EH (cell line): ENCODE measurements at regions not wholly inside any gene's neighbourhood (a gene's known extent, or its start where the extent isn't known, plus 50 kb on each side); places are given as distances from the start of the nearest gene placed in this dataset.
A peak's percentile ranks its signal among the peaks of the same experiment; 100 is the strongest.
"Not testable (repeated sequence)": the region's sequence is repeated elsewhere in the genome, so short reads cannot be mapped to it uniquely, and the experiment has no call there.

Experiments
- DNase-seq: peaks from one replicate; pipeline ENCODE4 v3.0.0-alpha.2; 2015; ENCODE audit warnings: low read depth

DNA sequence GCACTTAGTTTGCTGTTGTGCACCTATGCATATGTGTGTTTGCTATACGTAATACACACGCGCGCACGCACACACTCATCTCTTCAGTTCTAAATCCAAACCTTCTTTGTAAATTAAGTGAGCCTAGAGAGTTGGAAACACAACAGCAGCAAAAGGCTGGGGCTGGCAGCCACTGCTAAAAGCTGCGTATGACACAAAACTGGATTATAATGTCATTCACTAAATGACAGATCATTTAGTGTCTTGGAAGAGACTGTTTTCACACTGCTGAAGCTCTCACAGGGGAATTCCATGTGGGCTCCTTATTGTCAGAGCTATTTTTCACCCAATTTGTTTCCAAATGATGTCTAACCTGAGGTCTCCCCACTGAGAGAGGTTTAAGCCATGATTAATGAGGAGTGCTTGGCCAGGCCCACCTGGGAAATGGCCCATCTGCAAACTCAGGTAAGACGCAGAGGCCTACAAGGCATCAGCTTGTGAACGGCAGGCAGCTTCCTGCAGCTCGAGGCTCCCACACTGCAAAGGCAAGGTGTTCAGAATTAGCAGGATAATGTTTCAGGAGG lies 94.2 kb downstream of the OLIG3 start:
- no peak for DNase-seq

DNA sequence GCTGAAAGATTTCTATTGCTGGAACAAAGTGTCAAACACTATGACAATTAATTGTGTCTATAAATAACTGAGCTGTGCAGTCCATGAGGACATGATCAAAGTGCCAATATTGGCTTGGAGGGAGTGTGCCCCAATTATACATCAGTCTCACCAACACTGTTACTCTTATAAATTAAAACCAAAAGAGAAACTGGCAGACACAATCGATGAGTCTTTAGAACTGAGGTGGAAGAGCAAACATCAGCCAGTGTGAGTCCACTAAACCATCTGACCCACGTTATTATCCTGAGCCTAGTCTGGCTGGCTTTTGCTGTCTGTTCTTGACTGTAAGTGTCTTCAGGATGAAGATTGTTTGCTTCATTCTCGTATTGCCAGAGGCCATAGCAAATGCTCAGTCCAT lies 98.9 kb downstream of the OLIG3 start:
- no peak for DNase-seq

DNA sequence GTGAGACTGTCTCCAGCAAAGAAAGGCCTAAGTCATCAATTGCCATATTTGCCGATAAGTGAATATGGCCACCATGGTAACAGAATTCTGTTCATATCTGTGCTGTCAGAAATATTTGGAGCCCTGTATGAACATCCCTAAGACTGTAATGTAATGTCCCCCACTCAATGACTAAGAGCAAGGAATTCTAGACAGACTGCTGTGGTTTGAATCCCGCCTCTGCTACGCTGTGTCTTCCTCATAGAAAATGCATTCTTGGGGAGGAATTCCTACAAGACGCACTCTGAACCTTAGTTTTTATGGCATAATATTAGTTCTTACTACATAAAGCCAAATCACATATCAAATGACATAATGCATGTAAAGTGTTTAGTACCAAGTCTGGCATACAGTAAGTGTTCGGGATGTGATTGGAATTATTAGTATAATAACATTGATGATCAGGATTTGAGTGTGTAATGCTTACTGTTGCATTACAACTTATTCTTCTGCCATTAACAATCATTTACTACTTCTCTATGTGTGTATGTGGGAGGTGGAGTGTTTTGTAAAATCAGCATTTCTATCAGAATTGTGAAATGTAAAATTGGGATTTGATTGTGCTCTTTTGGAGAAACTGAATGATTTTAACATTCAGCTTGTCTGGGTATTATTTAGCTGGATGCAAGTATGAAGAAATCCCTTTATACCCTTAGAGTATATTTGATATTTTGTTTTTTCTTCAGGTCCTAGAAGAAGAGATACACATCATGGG lies 103.0 kb downstream of the OLIG3 start:
- no peak for DNase-seq

DNA sequence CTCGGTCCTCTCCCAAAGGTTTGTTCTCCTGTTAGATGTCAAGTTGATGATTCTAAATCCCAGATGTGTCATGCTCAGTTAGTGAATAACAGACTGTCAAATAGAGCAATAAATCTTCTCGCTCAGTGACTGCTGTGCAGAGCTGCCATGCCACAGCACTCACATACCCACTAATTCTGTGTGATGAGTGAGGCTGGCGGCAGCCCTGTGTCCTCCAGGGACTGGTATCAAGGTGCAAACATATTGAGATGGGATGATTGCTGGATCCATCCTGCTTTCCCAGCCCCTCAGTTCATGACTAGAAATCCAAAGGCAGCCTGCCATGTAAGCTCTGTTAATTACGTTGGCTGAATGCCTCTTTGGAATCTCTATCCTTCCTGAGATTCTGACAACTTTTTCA lies 103.9 kb downstream of the OLIG3 start:
- no peak for DNase-seq

DNA sequence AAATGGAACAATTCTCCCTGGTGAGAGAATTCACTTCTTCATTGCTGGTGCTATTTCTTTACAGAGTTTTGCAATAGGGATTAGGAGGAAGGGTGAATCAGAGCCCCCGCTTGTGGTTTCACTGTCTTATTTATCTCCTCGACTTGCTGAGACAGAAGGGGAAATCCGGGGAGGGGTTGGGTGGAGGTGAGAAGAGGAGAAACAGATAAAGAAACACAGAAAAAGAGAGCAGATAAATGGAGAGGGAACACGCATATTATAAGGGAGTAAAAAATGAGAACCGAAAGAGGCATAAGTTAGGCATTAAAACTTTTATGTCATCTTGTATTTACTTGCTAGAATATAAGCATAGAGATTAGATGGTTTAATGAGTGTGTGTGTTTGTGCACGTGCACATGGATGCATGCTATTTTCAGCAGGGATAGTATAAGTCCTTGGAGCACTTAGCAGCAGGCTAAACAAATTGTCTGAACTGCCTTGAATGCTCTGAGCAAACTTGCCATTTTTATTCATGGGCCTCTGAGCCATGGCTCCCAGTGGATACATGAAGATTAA lies 105.0 kb downstream of the OLIG3 start:
- no peak for DNase-seq

DNA sequence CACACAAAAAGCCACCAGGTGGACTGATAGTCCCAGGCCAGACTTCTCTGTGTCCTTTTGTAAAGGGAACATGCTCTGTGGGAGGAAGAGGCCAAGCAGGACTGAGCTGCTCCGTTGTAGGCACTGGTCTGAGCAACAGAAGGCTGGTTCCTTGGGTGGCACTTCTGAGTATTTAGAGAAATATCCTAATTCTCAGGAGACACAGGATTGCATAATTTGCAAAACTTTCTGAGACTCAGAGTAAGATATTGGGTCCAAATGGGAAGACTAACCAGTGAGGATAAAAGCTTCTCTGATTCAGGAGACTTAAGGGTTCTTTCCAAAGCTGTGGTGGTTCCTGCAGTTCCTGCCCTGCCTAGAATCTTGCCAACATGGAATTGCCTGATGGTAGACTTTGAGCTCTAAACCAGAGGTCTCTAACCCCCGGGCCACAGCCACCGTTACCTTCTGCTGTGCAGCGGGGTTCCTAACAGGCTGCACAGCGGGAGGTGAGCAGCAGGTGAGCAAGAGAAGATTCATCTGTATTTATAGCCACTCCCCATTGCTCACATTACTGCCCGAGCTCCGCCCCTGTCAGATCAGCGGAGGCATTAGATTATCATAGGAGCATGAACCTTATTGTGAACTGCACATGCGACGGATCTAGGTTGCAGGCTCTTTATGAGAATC lies 107.0 kb downstream of the OLIG3 start:
- no peak for DNase-seq

DNA sequence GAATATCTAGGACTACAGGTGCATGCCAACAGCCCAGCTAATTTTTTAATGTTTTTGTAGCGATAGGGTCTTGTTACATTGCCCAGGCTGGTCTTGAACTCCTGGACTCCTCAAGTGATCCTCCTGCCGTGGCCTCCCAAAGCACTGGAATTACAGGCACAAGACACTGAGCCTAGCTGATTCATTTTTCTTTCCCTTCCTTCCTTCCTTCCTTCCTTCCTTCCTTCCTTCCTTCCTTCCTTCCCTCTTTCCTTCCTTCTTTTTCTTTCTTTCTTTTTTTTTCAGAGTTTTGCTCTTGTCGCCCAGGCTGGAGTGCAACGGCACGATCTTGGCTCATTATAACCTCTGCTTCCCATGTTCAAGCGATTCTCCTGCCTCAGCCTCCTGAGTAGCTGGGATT lies 110.9 kb downstream of the OLIG3 start:
- DNase-seq = not testable (repeated sequence)

DNA sequence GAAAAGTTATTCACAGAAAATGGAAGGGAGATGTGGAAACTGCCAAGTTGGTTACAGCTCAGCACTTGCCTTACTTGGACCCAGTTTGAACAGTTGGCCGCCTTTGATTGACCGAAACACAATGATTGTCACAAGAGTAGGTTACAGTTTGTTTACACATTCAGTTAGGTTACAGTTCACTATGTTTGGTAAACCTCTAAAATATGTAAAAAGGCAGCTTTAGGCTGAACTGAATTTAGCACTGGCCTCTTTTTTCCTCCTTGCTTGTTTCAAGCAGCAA lies 116.2 kb downstream of the OLIG3 start:
- no peak for DNase-seq

DNA sequence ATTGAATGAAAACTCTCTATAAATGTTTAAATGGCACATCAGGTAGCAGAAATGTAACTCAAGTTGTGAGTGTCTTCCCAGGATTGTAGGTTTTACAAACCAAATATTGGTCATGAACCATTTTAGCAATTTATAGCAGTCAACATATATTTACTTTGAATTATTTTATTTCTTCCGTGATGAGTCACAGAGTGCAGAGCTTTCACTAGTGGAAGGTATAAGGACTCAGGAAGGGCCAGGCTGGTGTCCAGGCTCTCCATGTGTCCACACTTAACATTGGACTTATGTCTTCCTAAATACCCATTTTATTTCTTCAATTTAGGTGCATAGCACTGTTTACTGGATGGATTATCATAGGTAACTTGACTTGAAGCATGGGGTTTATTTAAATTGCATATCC lies 120.9 kb downstream of the OLIG3 start:
- no peak for DNase-seq

DNA sequence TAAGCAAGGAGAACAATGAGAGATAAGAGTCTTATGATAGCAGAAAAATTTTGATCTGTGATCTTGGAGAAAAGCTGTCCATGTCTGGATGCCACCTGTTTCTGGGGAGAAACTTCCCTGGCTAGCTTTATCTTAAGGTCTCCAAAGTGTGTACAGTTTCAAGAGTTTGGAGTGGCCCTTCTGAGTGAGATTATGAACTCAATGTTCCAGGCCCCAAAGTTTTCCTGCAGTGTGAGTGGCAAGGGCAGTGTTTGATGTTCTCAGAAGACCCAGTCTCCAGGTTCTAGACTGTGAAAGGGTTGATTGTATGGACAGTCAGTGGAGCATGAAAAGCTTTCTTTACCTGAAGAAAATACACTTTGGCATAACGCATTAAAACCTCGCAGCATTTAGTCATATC lies 121.7 kb downstream of the OLIG3 start:
- DNase-seq = no peak

DNA sequence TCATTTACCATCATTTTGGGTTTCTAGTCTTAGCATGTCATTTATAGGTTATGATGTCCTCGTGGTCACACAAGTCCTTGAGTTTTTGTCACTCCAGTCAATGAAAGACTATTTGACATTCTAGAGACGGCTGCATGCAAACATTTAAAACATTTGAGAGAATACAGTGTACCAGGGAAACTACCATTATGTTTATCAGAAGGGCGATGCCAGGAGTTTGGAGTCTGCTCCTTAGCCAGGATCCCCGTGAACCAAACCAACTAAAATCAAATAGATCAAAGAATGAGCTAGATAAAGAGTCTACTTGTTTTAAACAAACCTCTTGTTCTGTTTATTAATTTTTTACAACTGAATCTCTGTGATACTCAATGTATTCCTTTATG lies 122.6 kb downstream of the OLIG3 start:
- DNase-seq = no peak

DNA sequence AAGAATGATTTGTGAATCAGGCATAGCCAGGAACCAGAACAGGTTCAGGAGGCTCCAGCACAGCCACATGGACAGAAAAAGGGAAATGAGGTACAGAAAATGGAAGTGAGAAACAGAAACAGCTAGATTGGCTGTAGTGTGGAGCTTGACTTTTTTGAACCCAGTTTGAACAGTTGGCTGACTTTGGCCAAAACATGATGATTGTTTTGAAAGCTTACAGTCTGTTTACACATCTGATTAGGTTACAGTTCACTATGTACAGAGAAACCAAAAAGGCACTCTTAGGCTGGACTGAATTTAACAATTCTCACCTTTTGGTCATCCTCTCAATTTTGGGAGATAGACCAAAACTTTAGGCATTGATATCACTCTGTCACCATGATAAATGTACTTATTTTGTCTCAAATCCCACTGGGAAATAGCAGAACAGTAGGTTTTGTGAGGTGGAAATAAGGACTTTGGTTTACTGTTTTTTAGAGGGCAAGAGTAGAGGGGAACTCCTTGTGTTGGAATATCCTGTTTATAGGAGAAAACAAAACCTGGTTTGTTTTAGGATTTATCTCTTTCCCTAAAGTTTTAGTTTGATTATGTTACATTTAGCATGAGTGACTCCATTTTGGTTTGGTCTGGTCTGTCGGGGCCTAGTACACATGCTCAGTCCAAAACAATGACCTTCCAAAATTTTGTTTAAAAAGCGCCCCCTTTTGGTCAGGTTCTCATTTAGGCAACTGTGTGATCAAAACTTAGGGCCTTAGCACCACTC lies 123.1 kb downstream of the OLIG3 start:
- DNase-seq = peak; percentile 6

DNA sequence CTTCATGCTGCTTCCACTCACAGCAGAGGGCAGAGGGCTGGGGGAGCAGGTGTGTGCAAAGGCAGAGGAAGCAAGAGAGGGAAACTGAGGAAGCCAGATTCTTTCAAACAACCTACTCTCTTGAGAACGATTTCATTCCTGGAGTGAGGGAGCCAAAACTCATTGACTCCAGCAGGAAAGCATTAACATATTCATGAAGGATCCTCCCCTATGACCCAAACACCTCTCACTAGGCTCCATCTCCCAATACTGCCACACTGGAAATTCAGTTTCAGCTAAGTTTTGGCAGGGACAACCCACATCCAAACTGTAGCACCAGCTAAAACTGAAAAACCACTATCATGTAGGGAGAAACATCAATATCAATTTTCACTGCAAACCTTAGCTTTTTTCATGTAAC lies 125.1 kb downstream of the OLIG3 start:
- no peak for DNase-seq

DNA sequence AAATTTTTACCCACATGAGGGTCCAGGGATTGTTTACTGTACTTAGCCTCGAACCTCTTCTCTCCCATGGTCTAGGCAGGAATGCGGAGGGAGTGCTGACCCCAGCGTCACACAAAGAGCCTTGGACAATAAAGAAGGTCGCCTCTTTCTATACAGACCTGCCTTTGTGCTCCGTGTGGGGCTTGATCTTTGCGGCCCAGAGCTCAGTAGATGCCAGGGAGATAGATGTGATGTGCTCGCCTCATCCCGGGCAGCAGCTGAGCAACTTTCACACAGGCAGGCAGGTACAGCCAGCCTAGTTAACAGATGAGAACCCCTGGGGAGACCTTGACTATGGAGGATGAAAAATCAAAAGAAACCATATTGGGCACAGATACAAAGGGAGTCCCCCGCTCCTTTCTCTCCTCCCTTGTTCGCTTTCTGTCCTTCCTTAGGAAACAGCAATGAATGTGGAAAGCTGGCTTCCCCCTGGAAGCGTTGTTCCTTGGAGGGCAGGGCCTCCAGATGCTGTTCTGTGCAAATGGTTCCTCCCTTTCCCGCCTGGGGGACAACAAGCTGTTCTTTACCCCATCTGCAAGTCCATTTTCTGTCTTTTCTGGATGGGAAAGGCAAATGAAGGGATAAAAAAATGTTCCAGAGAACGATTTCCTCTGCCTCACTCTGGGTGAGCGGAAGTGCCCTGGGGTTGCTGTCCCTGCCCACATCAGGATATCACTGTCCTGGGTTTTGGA lies 128.3 kb downstream of the OLIG3 start:
- no peak for DNase-seq

DNA sequence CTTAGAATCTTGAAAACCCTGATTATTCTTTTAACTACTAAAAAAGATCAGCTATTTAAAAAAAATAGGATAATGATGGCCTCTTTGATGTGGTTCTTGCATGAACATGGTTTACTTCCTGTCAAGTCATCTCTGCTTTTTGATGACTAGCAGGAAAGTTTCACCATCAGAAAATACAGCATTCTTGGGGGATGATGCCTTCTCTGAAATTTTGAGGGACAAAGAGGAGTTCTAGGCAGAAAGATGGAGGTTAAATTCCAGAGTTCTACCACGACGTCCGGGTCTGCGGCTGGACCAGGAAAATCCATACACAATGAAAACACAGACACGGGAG lies 130.4 kb downstream of the OLIG3 start:
- DNase-seq = no peak

DNA sequence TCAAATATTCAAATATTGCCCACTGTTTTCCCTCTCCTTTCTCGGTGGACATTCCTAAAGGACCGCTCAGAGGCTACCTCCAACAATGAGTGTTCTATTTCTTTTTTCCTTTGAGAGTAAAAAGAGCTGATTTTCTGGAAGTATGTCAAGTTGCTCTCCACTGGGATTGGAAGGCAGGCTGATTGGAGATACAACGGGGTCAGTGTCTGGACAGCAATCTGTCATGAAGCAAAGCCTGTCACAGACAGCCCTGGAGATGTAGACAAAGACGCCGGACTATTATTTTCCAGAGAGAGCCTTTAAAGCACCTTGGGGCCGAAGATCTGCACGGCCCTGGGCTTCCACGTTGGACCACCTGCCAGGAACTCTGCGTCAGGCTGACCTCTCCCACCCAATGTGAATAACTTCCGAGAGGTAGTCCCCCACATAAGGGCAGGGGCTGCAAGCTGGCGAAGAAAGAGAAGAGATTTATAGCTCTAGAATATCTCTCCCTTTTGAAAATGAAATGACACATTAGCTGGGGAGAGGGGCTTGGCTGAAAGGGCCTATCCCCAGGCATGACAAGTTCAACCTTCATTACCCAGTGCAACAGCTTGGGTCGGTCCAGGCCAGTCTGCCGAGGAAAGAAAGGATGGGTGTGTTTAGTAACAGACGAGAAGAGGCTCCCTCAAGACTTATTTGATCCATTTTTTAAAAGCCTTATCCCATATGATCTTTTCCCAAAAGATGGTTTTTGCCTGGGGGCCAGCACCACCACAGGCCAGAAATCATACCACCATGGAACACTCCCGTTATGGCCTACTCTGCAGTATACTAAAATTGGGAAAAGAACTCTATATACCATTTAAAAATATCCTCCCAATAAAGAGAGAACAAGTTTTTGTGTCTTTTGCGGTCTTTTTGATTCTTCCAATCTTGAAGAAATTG lies 131.1 kb downstream of the OLIG3 start:
- no peak for DNase-seq

DNA sequence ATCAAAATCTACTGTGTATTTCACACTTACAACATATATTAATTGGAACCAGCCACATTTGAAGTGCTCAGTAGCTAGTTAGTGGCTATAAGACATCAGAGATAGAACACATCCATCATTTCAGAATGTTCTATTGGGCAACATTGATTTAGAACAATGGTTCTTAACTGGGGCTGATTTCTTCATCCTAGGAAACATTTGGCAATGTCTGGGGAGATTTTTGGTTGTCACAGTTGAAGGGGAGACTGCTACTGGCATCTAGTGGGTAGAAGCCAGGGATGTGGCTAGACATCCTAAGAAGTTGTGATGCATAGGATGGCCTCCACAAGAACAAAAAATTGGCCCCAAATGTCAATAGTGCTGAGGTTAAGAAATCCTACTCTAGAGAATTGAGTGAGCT lies 132.5 kb downstream of the OLIG3 start:
- DNase-seq = no peak

DNA sequence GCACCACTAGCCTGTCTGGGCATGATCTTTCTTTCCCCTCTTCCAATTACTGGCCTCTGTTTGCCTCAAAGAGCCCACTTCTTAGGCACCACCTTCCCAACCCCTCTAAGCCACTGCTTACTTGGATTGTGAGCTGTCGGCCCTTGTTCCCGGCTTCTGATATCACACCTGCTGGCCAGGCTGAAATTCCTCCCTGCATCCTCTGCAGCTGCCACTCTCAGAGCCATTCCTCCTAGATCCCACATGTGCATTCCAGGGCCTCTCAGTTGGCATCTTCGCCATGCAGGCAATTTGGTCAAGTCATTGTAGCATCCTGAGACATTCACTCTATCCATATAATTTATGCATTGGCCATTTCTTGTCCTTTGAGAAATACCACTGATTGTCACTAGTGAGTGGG lies 135.9 kb downstream of the OLIG3 start:
- DNase-seq = no peak

DNA sequence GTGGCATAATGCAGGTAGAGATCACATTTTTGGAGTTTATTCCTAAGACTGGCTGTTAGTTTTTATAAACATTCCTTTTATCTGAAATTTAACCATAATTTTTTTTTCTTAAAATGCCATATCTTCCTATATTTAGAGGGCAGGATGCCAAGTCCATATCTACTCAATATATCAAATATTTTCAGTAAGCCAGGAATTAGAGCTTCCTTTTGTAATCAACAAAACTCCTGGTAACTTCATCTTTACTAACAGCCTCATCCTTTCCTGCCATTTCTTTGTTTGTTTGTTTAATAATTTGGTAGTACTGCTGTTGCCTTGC lies 136.3 kb downstream of the OLIG3 start:
- DNase-seq = no peak

DNA sequence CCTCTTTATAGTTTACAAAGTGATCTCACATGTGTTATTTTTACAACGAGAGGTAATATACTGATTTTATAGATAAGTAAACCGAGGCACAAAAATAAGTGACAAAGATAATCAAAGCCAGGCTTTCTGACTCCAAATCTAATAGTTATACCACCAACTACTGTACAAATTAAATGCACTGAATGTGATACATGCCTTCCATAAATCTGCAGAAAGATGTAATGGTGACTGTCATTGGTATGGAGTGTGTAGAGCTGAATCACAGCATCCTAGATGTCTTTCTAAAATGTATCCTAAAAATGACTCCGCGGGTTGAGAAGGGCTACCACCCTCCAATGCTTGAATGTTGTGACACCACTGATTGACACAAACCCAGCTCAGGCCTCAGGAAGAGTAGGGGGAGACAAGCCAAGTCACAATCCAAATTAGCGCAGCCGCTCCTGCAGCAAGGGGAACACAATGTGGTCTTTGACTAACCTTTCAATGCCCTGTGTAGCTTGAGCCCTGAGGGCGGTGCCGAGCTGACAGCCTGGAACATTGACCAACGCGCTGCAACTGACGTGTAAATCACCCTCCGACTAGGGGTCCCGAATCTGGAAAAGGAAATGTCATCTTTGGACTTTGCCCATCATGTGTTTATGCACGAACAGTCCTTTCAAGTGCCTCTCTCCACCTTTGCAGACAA lies 136.8 kb downstream of the OLIG3 start:
- no peak for DNase-seq
